OCI-LY3 (cell line): ENCODE measurements at regions not wholly inside any gene's neighbourhood (a gene's known extent, or its start where the extent isn't known, plus 50 kb on each side); places are given as distances from the start of the nearest gene placed in this dataset.
A peak's percentile ranks its signal among the peaks of the same experiment; 100 is the strongest.

Experiments used
- H2AFZ ChIP-seq: fragments of 200-600, 300-600 bp; shearing (Covaris generic); 2 replicates; pipeline ENCODE4 v1.6.0; 2014; ENCODE audit warnings: antibody characterized with exemption, low read depth, low read length
- H3K27ac ChIP-seq: fragments of 200-600, 300-600 bp; sonication (generic); 2 replicates; pipeline ENCODE4 v1.5.1; 2014; ENCODE audit warnings: mild to moderate bottlenecking, low read length, moderate library complexity, mixed read lengths
- H3K27me3 ChIP-seq: fragments of 200-600, 300-600 bp; sonication (generic); 2 replicates; pipeline ENCODE4 v1.6.1; 2014; ENCODE audit warnings: low read depth, low read length, mixed read lengths
- H3K36me3 ChIP-seq: fragments of 200-600, 300-600 bp; sonication (generic); replicated peaks from 2 replicates; pipeline ENCODE3; 2014; ENCODE audit warnings: low read depth, low read length, mixed read lengths
- H3K4me1 ChIP-seq: fragments of 300-600, 200-600 bp; sonication (generic); 2 replicates; pipeline ENCODE4 v1.6.1; 2014; ENCODE audit warnings: low read length, mixed read lengths
- H3K4me2 ChIP-seq: fragments of 200-600, 300-600 bp; sonication (generic); 2 replicates; pipeline ENCODE4 v1.6.1; 2014; ENCODE audit warnings: low read length, mixed read lengths
- H3K4me3 ChIP-seq: fragments of 300-600, 200-600 bp; sonication (generic); 2 replicates; pipeline ENCODE4 v1.5.1; 2014; ENCODE audit warnings: antibody characterized with exemption, mild to moderate bottlenecking, low read length, moderate library complexity
- H3K79me2 ChIP-seq: fragments of 300-600, 200-600 bp; shearing (Covaris generic); 2 replicates; pipeline ENCODE4 v1.6.1; 2014; ENCODE audit warnings: mild to moderate bottlenecking, low read length, mixed read lengths
- H3K9ac ChIP-seq: fragments of 300-600, 200-600 bp; shearing (Covaris generic); 2 replicates; pipeline ENCODE4 v1.6.0; 2014; ENCODE audit warnings: mild to moderate bottlenecking, low read length, moderate library complexity
- H3K9me3 ChIP-seq: fragments of 200-600, 300-600 bp; shearing (Covaris generic); 2 replicates; pipeline ENCODE4 v1.6.1; 2014; ENCODE audit warnings: low read length, mixed read lengths; ENCODE audit not compliant: insufficient read depth
- H4K20me1 ChIP-seq: fragments of 200-600, 300-600 bp; sonication (generic); 2 replicates; pipeline ENCODE4 v1.6.1; 2016; ENCODE audit warnings: low read length, mixed read lengths; ENCODE audit not compliant: insufficient read depth
- CTCF ChIP-seq: fragments of 200-600, 300-600 bp; sonication (generic); IDR thresholded peaks from 2 replicates; pipeline ENCODE4 v1.5.1; 2014; ENCODE audit warnings: antibody characterized with exemption, low read length, low read depth
- EZH2phosphoT487 ChIP-seq: fragments of 200-600 bp; shearing (Covaris generic); IDR thresholded peaks from 2 replicates; pipeline ENCODE4 v1.6.1; 2018; ENCODE audit warnings: antibody characterized with exemption, mixed run types, low read depth

GRCh38 chr4:170979736-170980135 is 833.5 kb upstream of the GALNTL6 start:
- no peak overlapping the region for H3K4me2 ChIP-seq
- H4K20me1 ChIP-seq, result no peaks in the 10 kb centered on the region
- no peaks in the 10 kb centered on the region for H3K9me3 ChIP-seq
- H3K27me3 ChIP-seq, result no peaks in the 10 kb centered on the region
- no peaks in the 10 kb centered on the region for H3K36me3 ChIP-seq
- H3K9ac ChIP-seq, result no peak overlapping the region
- TF ChIP-seq CTCF, result no peak
- TF ChIP-seq EZH2phosphoT487, result no peak
- H3K79me2 ChIP-seq, result no peaks in the 10 kb centered on the region
- no peak overlapping the region for H3K27ac ChIP-seq
- H2AFZ ChIP-seq, result no peak overlapping the region
- H3K4me3 ChIP-seq, result no peak overlapping the region
- H3K4me1 ChIP-seq, result no peaks in the 10 kb centered on the region

- TF ChIP-seq CTCF, result 0 out of 2 replicates have a peak, but pooled peaks have one; percentile 4
- TF ChIP-seq EZH2phosphoT487, result no peak
Observed at GRCh38 chr4:170978990-170979389, 834.2 kb upstream of the GALNTL6 start.

GRCh38 chr4:170949084-170949483 is 859.3 kb upstream of the AADAT start:
- no peak for TF ChIP-seq CTCF
- TF ChIP-seq EZH2phosphoT487, result no peak

More at GRCh38 chr4:170978990-170979389, 834.2 kb upstream of the GALNTL6 start:
- Histone ChIP-seq H4K20me1 (no peaks in the 10 kb centered on the region), H3K27me3 (no peaks in the 10 kb centered on the region), H3K79me2 (no peaks in the 10 kb centered on the region), H3K27ac (no peak overlapping the region), H3K4me2 (no peak overlapping the region), H3K4me3 (no peak overlapping the region), H2AFZ (no peak overlapping the region), H3K9me3 (no peaks in the 10 kb centered on the region), H3K4me1 (no peaks in the 10 kb centered on the region), H3K9ac (no peak overlapping the region), H3K36me3 (no peaks in the 10 kb centered on the region)

GRCh38 chr4:170940043-170940724 is 850.4 kb upstream of the AADAT start:
- Histone ChIP-seq H3K9ac (no peak overlapping the region), H3K79me2 (no peaks in the 10 kb centered on the region), H3K4me3 (no peak overlapping the region), H3K36me3 (no peaks in the 10 kb centered on the region), H3K4me1 (no peaks in the 10 kb centered on the region), H3K9me3 (no peaks in the 10 kb centered on the region), H3K27me3 (no peaks in the 10 kb centered on the region), H3K4me2 (no peak overlapping the region), H2AFZ (no peak overlapping the region), H4K20me1 (no peaks in the 10 kb centered on the region), H3K27ac (no peak overlapping the region)
- TF ChIP-seq EZH2phosphoT487, result no peak
- TF ChIP-seq CTCF, result no peak

More at GRCh38 chr4:170949084-170949483, 859.3 kb upstream of the AADAT start:
- H3K27ac ChIP-seq, result no peak overlapping the region
- no peaks in the 10 kb centered on the region for H3K9me3 ChIP-seq
- no peak overlapping the region for H2AFZ ChIP-seq
- no peak overlapping the region for H3K4me2 ChIP-seq
- no peaks in the 10 kb centered on the region for H3K4me1 ChIP-seq
- no peaks in the 10 kb centered on the region for H4K20me1 ChIP-seq
- H3K4me3 ChIP-seq, result no peak overlapping the region
- H3K27me3 ChIP-seq, result no peaks in the 10 kb centered on the region
- H3K36me3 ChIP-seq, result no peaks in the 10 kb centered on the region
- H3K79me2 ChIP-seq, result no peaks in the 10 kb centered on the region
- no peak overlapping the region for H3K9ac ChIP-seq
